ENCODE measurements at regions not wholly inside any gene's neighbourhood (a gene's known extent, or its start where the extent isn't known, plus 50 kb on each side); places are given as distances from the start of the nearest gene placed in this dataset.
"Not testable (repeated sequence)": the region's sequence is repeated elsewhere in the genome, so short reads cannot be mapped to it uniquely, and the experiment has no call there.

- peaks cover 6% of the 10 kb centered on the region for H3K27me3 Mint-ChIP-seq
- no peak overlapping the region for H3K27ac Mint-ChIP-seq
- no peaks in the 10 kb centered on the region for H3K36me3 Mint-ChIP-seq
- H3K9me3 Mint-ChIP-seq (ENCODE audit: low read depth): no peaks in the 10 kb centered on the region
- H3K4me3 Mint-ChIP-seq: no peak overlapping the region
- no peaks in the 10 kb centered on the region for H3K4me1 Mint-ChIP-seq (ENCODE audit: low read depth)
These were observed 195.2 kb downstream of the ATXN7L3B start for GRCh38 chr12:74732826-74733225.

- Mint-ChIP-seq H3K4me1 (ENCODE audit: low read depth) (no peaks in the 10 kb centered on the region), H3K27me3 (no peaks in the 10 kb centered on the region), H3K36me3 (no peaks in the 10 kb centered on the region), H3K4me3 (no peak overlapping the region), H3K27ac (no peak overlapping the region), H3K9me3 (ENCODE audit: low read depth) (no peaks in the 10 kb centered on the region)
These were observed 203.5 kb downstream of the ATXN7L3B start for GRCh38 chr12:74741112-74741511.

DNA sequence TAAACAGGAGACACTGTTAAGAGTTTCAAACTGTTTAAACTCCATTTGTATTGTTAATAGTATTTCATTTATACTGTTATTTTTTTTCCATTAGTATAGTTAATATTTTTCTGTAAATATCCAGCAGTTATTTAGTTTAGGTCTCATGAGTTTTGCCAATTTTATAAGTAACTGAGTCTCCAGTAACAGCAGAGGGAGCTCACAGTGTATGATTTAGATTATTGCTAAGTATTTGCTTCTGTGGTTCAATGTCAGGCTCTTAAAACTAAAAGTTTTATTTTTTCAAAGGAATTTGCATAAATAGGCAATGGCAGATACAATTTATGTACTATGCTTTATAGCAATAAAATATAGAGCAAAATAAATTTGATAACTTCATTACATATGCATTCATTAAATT is 209.7 kb downstream of the ATXN7L3B start:
- no peaks in the 10 kb centered on the region for H3K4me1 Mint-ChIP-seq (ENCODE audit: low read depth)
- no peaks in the 10 kb centered on the region for H3K27me3 Mint-ChIP-seq
- no peaks in the 10 kb centered on the region for H3K36me3 Mint-ChIP-seq
- no peaks in the 10 kb centered on the region for H3K9me3 Mint-ChIP-seq (ENCODE audit: low read depth)
- H3K27ac Mint-ChIP-seq: no peak overlapping the region
- no peak overlapping the region for H3K4me3 Mint-ChIP-seq

GRCh38 chr12:74751441-74751840 is 213.8 kb downstream of the ATXN7L3B start:
- no peaks in the 10 kb centered on the region for H3K36me3 Mint-ChIP-seq
- no peak overlapping the region for H3K27ac Mint-ChIP-seq
- no peak overlapping the region for H3K4me3 Mint-ChIP-seq
- H3K27me3 Mint-ChIP-seq: no peaks in the 10 kb centered on the region
- no peaks in the 10 kb centered on the region for H3K9me3 Mint-ChIP-seq (ENCODE audit: low read depth)
- H3K4me1 Mint-ChIP-seq (ENCODE audit: low read depth): no peaks in the 10 kb centered on the region

GRCh38 chr12:74752215-74752614 is 214.6 kb downstream of the ATXN7L3B start:
- Mint-ChIP-seq H3K9me3 (ENCODE audit: low read depth) (no peaks in the 10 kb centered on the region), H3K27me3 (no peaks in the 10 kb centered on the region), H3K36me3 (no peaks in the 10 kb centered on the region), H3K4me3 (no peak overlapping the region), H3K4me1 (ENCODE audit: low read depth) (no peaks in the 10 kb centered on the region), H3K27ac (no peak overlapping the region)

DNA sequence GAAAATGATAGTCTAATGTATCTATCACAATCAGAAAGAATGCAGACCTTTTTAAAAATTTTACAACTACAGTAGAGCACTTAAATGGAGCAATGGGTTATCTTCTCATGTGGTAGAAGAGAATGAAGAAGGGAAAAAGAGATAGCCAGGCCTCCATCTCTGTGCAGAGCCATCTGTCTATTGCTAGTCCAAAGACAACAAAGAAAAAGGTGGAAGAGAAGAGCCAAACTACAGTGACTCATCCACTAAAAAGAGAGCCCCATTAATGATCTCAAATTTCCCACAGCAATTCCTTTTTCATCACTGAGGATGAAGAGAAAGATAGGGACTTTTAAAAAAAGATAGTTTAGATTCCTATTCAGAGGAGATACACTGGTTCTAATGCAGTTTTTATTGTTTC is 232.9 kb downstream of the ATXN7L3B start:
- H3K4me3 Mint-ChIP-seq: no peak overlapping the region
- no peaks in the 10 kb centered on the region for H3K9me3 Mint-ChIP-seq (ENCODE audit: low read depth)
- H3K27ac Mint-ChIP-seq: no peak overlapping the region
- H3K36me3 Mint-ChIP-seq: no peaks in the 10 kb centered on the region
- no peaks in the 10 kb centered on the region for H3K27me3 Mint-ChIP-seq
- no peaks in the 10 kb centered on the region for H3K4me1 Mint-ChIP-seq (ENCODE audit: low read depth)

- Mint-ChIP-seq H3K9me3 (ENCODE audit: low read depth) (no peaks in the 10 kb centered on the region), H3K4me3 (no peak overlapping the region), H3K27me3 (no peaks in the 10 kb centered on the region), H3K27ac (no peak overlapping the region), H3K36me3 (no peaks in the 10 kb centered on the region), H3K4me1 (ENCODE audit: low read depth) (no peaks in the 10 kb centered on the region)
These were observed 237.6 kb downstream of the ATXN7L3B start for GRCh38 chr12:74775276-74775675.

DNA sequence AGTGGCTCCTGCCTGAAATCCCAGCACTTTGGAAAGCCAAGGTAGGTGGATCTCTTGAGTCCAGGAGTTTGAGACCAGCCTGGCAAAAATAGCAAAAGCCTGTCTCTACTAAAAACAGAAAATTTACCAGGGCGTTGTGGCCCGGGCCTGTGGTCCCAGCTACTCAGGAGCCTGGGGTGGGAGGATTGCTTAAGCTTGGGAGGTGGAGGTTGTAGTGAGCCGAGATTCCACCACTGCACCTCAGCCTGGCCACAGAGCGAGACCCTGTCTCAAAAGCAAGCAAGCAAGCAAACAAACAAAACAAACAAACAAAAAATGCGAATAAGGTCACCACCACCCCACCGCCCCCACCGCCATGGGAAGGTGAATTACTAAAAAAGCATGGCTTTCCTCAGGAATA is 238.7 kb downstream of the ATXN7L3B start:
- Mint-ChIP-seq H3K4me1 (ENCODE audit: low read depth) (no peaks in the 10 kb centered on the region), H3K4me3 (no peak overlapping the region), H3K9me3 (ENCODE audit: low read depth) (no peaks in the 10 kb centered on the region), H3K27ac (no peak overlapping the region), H3K36me3 (no peaks in the 10 kb centered on the region), H3K27me3 (no peaks in the 10 kb centered on the region)

DNA sequence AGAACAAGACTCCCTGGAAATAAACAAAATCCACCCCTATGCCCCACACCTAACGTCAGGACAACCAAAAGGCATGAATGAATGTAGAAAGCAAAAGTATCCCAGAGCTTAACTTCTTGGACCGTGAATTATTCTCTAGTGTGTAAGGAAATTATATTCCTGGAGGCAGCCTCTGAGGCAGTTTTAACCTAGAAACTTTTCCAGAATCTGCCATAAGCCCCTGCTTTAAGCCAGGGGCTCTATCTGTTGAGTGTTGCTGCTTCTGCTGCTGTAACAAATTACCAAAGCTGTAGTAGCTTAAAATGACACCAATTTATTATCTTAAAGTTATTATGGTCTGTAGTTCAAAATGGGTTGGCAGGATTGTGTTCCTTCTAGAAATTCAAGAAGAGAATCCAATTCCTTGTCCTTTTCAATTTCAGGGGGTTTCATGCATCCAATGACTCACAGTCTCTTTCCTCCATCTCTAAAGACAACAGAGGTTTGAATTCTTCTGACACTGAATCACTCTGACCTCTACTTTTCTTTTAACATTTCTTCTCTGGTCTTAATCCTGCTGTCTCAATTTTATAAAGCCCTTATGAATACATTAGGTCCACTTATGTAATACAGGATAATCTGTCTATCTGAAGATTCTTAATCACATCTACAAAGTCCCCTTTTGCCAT is 242.7 kb downstream of the ATXN7L3B start:
- no peaks in the 10 kb centered on the region for H3K4me1 Mint-ChIP-seq (ENCODE audit: low read depth)
- no peak overlapping the region for H3K4me3 Mint-ChIP-seq
- H3K36me3 Mint-ChIP-seq: no peaks in the 10 kb centered on the region
- H3K9me3 Mint-ChIP-seq (ENCODE audit: low read depth): no peaks in the 10 kb centered on the region
- H3K27ac Mint-ChIP-seq: no peak overlapping the region
- H3K27me3 Mint-ChIP-seq: no peaks in the 10 kb centered on the region

DNA sequence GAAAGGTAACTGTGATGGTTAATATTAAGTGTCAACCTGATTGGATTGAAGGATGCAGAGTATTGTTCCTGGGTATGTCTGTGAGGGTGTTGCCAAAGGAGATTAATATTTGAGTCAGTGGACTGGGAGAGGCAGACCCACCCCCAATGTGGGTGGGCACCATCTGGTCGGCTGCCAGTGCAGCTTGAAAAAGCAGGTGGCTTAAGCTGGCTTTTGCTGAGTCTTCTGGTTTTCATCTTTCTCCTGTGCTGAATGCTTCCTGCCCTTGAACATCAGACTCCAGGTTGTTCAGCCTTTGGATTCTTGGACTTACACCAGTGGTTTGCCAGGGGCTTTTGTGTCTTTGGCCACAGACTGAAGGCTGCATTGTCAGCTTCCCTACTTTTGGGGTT is 243.2 kb downstream of the ATXN7L3B start:
- H3K4me3 Mint-ChIP-seq; H3K36me3 Mint-ChIP-seq; H3K27me3 Mint-ChIP-seq; H3K9me3 Mint-ChIP-seq (ENCODE audit: low read depth); H3K4me1 Mint-ChIP-seq (ENCODE audit: low read depth); H3K27ac Mint-ChIP-seq: not testable (repeated sequence)

DNA sequence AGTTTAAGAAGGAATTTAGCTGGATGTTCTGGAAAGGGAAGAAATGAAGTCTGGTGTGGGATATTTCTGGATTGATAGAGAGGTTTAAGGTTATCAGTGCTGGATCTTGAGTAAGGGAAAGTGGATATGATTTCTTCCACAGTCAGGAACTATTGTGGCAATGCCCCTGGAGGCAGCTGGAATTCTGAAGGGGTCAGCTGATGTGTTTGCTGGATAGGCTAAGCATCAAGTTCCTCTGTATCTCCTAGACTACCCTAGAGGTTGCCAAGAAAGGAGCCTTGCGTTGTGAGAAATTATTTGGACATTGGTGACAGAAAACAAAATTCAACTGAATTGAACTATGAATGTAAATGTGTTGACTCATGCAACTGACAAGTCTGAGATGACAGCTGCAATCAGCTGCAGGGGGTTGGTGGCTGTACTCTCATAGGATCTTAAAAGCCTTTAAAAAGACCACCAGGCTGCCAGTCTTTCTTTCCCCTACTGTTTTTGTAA is 244.4 kb downstream of the ATXN7L3B start:
- no peaks in the 10 kb centered on the region for H3K4me1 Mint-ChIP-seq (ENCODE audit: low read depth)
- H3K36me3 Mint-ChIP-seq: peaks cover 2% of the 10 kb centered on the region
- H3K27me3 Mint-ChIP-seq: peaks cover 2% of the 10 kb centered on the region
- no peak overlapping the region for H3K27ac Mint-ChIP-seq
- H3K4me3 Mint-ChIP-seq: no peak overlapping the region
- no peaks in the 10 kb centered on the region for H3K9me3 Mint-ChIP-seq (ENCODE audit: low read depth)

- no peaks in the 10 kb centered on the region for H3K4me1 Mint-ChIP-seq (ENCODE audit: low read depth)
- peaks cover 3% of the 10 kb centered on the region for H3K9me3 Mint-ChIP-seq (ENCODE audit: low read depth)
- H3K4me3 Mint-ChIP-seq: no peak overlapping the region
- H3K36me3 Mint-ChIP-seq: peaks cover 2% of the 10 kb centered on the region
- H3K27me3 Mint-ChIP-seq: peaks cover 2% of the 10 kb centered on the region
- no peak overlapping the region for H3K27ac Mint-ChIP-seq
These were observed 253.3 kb downstream of the ATXN7L3B start for GRCh38 chr12:74790931-74791330.

- H3K4me3 Mint-ChIP-seq: no peak overlapping the region
- no peaks in the 10 kb centered on the region for H3K4me1 Mint-ChIP-seq (ENCODE audit: low read depth)
These were observed 253.7 kb downstream of the ATXN7L3B start for GRCh38 chr12:74791365-74791764.

GRCh38 chr12:74794522-74794921 is 256.9 kb downstream of the ATXN7L3B start:
- Mint-ChIP-seq H3K36me3 (no peaks in the 10 kb centered on the region), H3K4me1 (ENCODE audit: low read depth) (no peaks in the 10 kb centered on the region), H3K9me3 (ENCODE audit: low read depth) (peaks cover 3% of the 10 kb centered on the region), H3K27me3 (no peaks in the 10 kb centered on the region), H3K27ac (no peak overlapping the region), H3K4me3 (no peak overlapping the region)

More at GRCh38 chr12:74791365-74791764, 253.7 kb downstream of the ATXN7L3B start:
- Mint-ChIP-seq H3K27ac (no peak overlapping the region), H3K27me3 (peaks cover 2% of the 10 kb centered on the region), H3K9me3 (ENCODE audit: low read depth) (peaks cover 3% of the 10 kb centered on the region), H3K36me3 (peaks cover 2% of the 10 kb centered on the region)

DNA sequence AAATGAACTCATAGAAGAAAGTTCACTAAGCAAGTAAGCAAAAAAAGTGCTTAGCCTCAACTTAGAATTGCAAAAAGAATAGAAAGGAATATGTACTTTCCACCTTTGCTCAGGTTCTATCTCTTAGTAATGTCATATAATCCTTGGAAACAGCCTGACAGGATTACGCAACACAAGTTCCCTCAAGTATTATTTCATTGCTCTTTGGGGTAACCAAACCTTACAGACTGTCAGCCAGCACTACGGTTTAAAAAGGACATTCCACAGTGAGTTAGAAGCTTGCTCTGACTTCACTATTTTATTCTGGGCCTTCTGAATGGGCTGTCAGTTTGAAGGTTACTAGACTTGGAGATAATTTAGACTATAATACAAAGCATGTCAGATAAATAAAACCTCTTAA is 264.0 kb downstream of the ATXN7L3B start:
- Mint-ChIP-seq H3K36me3 (no peaks in the 10 kb centered on the region), H3K27me3 (no peaks in the 10 kb centered on the region), H3K4me3 (no peak overlapping the region), H3K9me3 (ENCODE audit: low read depth) (no peaks in the 10 kb centered on the region), H3K27ac (no peak overlapping the region), H3K4me1 (ENCODE audit: low read depth) (no peaks in the 10 kb centered on the region)
